Fibroblast of skin of scalp (primary cell): ENCODE measurements at regions not wholly inside any gene's neighbourhood (a gene's known extent, or its start where the extent isn't known, plus 50 kb on each side); places are given as distances from the start of the nearest gene placed in this dataset.

Experiments
- DNase-seq: peaks from one replicate; pipeline ENCODE4 v3.0.0-alpha.2; 2013

DNA sequence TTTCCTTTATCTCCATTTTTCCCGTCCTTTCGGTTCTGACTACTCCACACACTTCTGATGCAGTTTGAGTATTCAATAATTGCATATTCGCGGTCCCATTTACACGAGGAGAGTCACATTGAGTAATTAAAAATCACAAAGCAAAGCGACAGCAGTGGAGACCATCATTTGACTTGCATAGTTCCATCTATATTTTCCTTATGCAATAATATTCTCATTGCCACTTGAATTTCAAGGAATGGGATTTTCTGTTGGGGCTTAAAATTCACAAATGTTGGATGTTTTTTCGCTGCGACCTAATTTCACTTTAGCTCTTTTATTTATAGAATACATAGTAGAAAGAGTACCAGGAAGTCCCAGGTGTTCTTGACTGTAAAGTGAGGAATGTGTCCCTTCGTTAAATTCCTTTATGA lies 186.8 kb downstream of the ZEB2 start:
- no peak for DNase-seq

DNA sequence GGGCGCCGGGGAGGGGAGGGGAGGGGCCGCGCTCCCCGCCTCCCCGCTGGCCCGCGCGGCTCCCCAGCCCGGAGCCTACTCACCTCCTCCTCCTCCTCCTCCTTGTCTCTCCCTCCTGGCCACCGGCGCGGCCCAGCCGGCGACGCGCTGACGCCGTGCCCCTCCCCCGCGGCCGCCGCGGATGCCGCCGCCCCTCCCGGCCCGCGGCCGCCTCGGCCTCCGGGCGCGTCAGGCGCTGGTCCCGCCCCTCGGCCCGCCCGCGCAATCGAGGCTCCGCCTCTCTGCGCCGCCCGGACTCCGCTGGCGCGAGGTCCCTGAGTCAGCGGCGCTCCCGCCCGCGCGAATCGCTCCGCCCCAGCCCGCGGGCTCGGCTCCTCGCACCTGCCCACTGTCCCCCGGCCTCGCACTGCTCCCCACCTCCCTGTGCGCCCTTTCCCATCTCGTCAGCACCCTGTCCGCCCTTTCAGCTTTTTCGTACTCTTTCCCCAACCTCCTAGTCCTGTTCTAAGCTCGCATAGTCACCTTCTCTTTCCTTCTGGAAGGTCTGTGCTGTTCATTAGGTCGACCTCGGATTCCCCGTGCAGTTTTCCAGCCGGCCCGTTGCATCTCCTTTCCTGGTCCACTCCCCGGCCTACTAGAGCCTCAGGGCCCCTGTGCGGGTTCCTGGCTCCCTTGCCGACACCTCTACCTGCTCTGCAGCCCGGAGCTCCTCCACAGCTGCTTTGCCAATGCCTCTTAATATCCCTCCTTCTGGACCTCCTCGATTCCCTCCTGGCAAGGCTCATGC lies 187.4 kb downstream of the ZEB2 start:
- DNase-seq, result peak; percentile 92

DNA sequence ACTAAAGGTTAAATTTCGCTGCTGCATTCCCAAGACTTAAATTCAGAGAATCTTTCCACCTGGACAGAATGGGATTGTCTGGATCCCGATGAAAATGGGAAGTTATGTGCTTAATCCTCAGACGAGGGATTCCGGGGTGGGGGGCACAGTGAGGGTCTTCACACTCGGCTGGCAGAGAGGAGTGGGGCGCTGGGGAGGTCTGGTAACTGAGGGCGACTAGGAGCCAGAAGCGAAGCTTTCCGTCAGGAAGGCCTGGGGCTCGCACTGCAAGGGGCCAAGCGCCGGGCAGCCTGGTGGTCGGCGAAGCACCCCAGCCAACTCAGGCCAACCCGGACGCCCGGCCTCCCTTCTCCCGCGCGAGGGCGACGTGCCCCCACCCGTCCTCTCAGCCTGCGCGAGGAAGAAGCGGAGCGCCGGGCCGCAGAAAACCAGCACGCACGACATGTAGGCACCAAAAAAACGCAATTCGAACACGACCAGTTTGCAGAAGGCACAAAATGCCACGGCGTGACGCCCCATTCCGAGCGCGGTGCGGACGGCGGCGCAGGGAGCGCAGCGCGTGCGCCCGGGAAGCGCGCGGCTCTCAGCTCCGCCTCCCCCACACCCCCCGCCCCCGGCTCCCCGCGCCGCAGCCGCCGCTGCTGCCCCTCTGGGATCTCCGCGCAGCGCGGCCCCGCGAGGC lies 188.1 kb downstream of the ZEB2 start:
- no peak for DNase-seq

DNA sequence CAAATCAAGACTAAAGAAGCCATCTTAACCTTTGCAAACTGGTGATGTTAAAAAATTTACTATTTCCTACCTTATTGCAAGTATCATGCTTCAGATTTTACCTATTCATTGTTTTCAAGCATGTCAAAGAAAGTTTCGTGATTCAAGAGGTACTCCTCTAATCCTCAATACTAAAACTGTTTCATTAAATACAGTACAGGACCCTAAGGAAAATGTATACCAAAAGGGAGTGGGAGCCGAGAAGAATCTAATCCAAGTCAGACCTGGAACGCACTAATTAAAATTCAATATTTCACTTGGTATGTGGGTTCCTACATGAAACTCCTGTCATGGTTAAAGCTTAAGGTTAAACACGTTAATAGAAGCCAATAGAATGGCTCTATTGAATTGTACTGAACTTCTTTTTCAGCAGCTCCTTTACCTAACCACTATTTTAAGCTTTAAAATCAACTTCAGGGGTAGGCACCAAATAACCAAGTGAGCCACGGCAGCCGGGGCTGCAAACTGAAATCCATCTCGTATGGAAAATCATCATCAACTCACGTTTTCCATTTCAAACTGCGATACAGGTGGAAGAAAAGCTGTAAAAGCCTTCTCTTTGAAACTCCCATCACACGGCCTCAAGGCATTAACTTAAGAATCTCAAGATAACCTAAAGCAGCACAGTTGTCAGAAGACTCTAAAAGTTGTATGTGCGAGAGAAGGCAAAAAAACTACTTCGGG lies 188.8 kb downstream of the ZEB2 start:
- no peak for DNase-seq

DNA sequence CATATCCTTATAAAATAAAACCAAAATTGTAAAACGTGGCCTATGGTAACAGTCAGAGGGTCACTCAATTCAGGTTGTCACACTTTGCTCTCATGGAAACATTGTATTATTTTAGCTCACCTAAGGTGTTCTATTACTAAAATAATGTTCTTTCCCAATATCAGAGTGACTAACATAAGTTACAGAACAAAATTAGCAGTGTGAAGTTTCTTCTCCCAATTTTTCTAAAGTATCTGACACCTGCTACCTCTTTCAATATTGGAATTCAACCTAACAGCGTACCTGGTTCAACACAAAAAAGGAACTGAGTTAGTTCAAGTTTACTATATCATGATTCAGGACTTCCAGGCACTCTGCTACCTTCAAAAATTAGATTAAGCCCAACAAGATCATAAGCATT lies 190.4 kb downstream of the ZEB2 start:
- no peak for DNase-seq

DNA sequence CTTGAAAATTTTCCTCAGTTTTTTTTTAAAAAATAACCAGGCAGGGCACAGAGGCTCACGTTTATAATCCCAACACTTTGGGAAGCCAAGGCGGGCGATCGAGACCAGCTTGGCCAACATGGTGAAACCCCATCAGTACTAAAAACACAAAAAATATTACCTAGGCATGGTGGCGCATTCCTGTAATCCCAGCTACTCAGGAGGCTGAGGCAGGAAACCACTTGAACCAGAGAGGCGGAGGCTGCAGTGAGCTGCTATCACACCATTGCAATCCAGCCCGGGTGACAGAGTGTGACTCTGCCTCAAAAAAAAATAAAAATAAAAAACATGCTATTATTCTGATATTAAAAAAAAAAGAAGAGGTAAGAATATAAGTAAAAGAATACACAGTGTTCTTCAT lies 191.0 kb downstream of the ZEB2 start:
- DNase-seq, result no peak

DNA sequence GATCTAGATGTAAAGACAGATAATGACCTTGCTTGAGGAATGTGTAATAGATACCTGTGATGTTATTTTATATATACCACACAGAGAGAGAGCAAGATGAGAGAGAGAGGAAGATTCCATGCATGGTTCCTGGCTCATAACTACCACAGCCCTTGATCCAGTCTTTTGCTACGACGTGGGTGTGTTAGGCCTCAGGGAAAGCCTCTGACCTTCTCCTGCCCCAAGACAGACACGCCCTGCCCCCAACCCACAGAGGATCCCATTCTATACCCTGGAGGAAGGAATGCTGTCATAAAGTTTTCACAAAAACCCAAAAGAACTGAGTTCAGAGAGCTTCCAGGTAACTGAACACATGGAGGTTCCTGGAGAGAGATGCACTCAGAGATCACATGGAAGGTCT lies 193.1 kb downstream of the ZEB2 start:
- no peak for DNase-seq

DNA sequence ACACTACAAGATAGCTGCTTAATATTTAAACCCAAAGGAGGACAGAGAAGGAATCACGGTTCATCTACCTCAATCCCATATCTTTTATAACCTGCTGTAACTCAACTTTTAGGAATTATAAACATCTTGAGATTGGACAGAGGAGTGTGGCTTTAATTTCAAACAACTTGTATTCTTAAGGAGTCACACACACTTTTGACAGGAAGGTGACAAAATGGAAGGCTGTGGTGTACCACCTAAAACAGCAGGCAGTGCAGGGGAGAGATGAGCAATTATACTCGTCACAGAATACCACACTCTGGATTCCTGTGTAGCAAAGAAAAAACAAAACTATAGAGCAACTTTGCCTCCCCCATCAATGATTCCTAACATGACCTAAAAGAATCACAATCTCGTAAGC lies 194.8 kb downstream of the ZEB2 start:
- DNase-seq, result peak; percentile 40

DNA sequence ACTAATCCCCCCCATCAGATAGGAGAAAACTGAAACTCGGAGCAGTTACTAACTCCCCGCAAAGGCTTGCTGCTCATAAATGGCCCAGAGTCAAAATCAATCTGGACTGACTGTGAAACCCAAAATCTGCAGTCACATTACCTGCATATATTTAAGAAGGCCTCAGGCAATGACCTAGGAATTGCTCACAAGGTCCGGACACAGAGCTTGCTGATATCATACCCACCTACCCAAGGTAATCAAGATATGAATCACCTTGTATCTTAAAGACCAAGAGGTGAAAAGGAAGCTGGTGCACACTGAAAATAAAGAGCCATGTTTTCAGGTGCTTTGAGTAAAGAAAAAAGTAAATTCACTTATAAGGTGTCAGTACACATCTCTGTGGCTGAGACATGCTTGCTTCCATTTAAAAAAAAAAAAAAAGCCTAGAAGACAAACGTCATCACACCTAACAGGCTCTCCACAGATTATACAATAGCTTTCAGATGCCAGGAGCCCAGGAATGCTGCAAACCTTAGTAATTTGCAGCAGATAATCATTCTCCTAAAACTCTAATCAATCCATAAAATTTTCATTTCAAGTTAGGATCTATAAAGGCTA lies 195.4 kb downstream of the ZEB2 start:
- DNase-seq, result no peak

DNA sequence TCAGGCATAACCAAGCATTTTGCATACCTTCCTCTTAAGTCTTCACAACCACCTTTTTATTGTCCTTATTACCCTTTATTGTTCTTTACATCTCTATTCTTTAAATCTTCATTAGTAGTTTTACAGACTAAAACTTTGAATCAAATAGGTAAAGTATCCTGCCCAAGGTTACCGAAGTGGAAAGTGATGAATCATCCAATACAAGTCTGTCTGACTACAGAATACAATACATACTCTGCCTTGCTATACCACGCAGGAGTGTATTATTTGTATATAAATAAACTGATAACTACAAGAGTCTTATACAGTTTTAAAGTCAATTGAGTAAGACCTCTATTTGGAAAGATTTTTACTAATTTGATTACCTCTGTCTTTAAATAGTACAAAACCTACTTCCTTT lies 196.0 kb downstream of the ZEB2 start:
- DNase-seq, result no peak

DNA sequence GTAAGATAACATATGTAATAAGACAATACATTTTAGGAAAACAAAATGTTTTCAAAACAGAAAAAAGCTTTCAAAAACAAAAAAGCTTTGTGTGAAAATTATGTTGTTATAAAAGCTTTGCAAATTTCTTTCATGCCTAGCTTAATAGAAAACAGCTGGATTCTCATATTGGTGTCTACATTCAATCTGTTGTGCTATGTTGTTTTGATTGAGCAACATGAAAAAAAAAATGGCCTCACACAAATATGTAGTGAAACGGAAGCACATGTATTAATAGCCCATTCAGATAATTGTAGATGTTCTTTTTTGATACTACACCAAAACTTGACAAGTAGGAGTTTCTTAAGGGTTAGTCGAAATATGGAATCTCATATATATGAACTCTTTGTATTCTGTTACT lies 197.5 kb downstream of the ZEB2 start:
- DNase-seq, result peak; percentile 73

DNA sequence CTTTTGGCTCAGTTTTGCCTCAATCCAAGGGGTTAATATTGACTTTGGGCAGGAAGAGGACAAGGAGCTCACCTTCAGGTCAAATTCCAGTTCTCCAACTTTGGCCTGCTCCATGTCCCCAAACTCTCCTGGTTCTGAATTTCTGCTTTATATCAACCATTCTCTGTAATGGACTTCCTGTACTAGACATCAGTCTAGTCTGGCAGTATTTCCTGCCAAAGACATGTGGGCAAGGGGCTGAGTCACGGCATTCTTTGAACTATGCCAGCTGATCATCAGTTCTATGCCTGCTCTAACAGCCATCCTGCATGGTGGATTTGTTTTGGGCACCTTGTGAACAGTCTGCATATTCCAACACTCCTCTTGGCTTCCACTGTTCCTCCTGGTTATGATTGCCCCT lies 199.4 kb downstream of the ZEB2 start:
- peak; percentile 38 for DNase-seq

DNA sequence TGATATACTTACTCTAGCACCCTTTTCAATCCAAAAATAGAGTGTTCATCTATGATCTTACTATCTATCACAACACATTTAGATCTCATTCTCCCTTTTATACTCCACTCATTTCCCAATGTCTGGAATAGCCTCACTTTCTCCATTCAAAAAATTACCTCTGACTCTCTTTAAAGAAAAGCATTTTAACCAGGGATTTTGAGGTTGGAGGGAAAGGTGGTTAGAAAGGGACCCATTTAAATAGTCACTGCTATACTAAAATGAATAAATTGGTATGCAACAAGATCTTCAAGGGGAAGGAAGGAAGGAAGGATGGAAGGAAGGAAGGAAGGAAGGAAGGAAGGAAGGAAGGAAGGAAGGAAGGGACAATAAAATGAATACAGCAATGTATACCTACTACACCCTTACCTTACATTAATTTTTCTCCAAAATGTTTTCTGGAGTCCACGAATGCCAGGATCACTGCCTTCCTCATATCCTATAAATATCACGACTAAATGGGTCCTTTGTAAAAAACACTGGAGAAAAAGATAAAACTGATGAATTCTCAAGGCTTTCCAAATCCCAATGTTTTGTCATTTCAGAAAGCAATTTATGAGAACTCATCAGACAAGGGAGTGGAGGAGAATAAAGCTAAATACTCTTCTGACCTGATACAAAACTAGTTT lies 202.7 kb downstream of the ZEB2 start:
- no peak for DNase-seq

DNA sequence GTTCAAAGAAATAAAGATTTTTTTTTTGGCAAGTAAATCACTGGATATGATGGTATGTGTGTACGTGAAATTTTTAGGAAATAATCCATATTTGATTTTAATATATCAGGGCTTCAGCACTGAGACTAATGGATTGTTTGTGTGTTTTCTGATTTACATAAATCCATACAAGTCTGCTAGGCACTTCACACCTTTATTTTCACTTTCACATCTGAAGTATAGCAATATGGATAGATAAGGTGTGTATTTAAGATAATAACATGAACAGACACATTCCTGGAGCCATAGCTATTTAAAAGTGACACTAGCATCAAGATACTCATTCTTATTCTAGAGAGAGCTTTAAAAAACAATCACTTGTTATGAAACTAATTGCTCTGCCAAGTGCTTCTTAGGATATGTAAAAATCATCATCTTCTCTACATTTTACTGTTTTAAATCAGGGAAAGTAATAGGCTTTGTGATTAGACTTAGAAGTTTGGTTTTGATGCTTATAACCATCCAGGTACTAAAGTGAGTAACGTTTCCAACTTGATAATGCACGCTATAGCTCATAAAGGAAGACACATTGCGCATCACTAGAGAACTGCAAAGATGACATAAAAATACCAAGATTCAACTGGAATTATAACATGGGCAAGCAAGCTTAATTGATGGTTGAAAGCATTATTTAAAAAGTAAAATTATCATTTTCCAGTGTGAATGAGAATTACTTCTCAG lies 208.9 kb downstream of the ZEB2 start:
- DNase-seq, result no peak

DNA sequence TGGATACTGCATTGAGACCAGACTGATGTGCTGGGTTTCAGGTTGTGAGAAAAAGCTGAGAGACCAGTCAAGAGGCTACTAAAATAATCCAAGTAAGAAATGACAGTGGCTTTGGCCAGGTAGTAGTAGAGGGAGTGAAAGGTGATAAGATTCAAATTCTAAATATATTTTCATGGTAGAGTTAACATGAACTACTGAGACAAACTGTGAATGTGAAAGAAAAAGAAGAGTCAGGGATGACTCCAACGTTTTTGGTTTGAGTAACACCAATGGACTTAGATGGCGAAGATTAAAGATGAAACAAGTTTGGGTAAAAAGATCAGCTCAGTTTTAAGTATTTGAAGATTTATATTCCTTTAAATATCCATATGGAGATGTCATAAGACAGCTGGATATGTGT lies 209.4 kb downstream of the ZEB2 start:
- no peak for DNase-seq

DNA sequence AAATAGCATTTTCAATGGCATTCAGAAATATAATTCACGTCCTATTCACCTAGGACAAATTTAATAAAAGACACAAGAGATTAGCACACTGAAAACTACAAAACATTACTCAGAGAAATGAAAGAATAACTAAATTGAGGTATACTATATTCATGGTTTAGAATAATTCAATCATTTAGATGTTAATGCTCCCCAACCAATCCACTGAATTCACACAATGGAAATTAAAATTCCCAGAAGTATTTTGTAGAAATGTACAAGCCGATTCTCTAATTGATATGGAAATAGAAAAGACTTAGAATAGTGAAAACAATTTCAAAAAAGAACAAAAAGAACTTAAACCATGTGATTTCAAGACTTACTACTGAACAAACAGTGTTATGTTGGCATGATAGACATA lies 212.2 kb downstream of the ZEB2 start:
- DNase-seq, result no peak

DNA sequence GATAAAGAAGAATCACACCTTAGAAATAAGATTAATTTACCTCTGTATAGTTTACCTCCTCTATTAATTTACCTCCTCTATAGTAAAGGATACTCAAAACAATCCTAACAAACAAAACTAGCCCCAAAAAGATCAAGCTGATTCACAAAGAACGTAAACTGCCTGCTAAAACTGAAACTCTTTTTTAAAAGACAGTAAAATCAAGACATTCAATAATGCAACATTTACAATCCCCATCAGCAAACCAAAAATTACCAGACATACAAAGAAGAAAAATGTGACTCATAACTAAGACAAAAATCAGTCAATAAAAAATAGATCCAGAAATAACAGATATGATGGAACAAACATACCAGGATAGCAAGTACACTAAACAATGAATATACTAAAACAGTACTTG lies 215.7 kb downstream of the ZEB2 start:
- no peak for DNase-seq

DNA sequence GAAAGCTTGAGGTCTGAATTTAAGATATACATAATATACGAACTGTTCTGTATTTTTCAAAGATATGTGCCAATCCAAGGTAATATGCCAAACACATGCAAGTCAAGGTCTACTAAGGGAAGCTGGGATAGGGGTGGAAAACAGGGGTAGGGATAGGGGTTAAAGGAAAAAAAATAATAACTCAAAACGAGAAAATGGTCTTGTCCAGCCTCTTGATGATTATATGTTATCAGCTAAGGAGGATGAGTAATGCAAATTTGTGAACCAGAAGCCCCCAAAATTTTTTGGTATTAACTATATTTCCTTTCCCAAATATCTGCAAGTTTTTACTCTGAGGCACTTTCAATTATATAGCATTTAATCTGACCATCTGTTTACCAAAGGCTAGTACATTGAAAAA lies 219.3 kb downstream of the ZEB2 start:
- no peak for DNase-seq

DNA sequence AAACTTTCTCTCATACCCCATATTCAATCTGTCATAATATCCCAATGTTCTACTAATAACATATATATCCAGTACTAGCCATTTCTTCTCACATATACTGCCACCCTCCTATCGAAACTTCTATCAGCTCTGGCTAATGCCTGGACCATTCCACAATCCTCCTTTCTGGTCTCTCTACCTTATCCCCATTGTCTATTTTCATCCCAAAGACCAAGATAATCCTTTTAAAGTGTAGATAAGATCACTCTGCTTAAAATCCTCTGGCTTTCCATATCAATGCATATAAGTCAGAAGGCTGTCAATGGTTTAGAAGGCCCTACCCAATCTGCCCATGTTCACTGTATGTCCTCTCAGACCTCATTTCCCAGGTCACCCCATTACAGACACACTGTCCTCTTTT lies 229.6 kb downstream of the ZEB2 start:
- no peak for DNase-seq

DNA sequence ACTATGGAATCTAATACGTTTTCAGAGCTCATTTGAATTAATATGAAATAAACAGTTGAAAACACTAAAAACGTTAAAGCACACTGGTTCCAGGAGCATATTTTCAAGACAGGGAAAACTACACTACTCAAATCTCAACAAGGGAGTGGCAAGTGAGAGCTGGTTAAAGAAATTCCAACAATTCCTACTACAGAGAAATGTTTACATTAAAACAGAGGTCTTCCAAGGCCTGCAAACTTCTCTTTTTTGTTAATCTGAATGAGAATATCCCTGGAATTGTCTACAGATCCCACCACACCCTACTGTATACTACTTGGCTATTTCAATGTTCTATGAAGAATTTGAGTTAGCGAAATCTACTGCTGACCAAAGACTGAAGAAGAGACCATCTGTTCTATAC lies 231.5 kb downstream of the ZEB2 start:
- peak; percentile 50 for DNase-seq

DNA sequence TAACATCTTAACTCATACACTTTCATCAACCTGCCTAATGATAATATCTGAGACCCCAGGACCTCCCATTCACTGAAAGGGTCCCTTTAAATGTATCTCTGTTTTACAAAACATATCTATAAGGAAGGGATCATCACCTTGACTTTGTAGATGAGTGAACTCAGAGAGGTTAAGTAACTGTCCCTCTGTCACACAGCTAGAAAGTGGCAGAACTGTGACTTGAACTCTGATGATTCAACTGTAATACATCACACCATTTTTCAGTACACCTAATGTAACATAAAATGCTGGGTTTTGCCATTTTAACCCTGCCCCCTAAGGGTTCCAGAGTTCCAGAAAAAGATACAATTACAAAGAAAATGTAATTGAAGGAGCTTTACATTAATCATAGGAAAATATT lies 234.6 kb downstream of the ZEB2 start:
- no peak for DNase-seq

DNA sequence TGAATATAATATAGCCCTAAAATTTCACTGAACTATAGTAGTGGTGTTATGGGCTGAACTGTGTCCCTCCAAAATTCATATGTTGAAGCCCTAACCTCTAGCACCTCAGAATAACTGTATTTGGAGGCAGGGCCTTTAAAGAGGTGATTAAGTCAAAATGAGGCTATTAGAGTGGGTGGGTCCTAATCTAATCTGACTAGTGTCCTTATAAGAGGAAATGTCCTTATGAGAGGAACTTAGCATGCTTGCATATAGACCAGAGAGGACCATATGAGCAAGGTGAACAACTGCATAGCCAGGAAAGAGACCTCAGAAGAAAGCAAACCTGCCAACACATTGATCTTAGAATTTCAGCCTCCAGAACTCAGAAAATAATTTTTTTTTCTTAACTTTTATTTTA lies 238.4 kb downstream of the ZEB2 start:
- no peak for DNase-seq
